NCI-H526 (cell line): ENCODE measurements at regions not wholly inside any gene's neighbourhood (a gene's known extent, or its start where the extent isn't known, plus 50 kb on each side); places are given as distances from the start of the nearest gene placed in this dataset.
"Not testable (repeated sequence)": the region's sequence is repeated elsewhere in the genome, so short reads cannot be mapped to it uniquely, and the experiment has no call there.

Experiments
- DNase-seq, 2 experiments: peaks; one replicate each; lab custom pipeline; 2025; lab: John Stamatoyannopoulos, UW

DNA sequence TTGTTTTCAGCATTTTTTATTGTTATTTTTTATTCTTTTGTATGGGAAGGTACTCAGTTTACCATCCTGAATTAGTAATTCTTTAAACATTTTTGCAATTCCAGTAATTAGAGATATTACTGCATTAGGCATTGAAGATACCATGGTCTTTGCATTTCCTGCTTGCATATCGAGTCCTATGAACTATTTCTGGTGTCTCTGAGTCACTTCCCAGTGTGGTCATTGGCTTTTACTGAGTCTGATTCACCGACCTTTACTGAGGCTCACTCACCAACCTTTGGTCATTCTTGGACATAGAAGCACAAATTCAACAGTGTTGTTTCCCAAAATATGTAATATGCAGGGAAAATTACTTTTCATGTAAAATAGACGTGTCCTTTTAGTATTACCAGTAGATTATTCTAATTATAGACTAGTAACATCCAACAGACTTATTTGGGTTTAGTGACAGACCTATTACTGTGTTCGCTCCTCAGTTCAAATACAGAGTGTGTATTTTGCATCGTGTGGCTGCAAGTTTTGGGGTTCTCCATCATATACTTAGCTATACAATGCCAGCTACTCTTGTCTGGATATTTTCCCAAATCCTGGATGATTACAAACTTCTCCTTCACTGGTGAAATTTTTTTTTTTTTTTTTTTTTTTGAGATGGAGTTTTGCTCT lies 180.7 kb upstream of the PRSS1 start:
- no peak for DNase-seq

GRCh38 chr7:142567201-142568075 lies 181.8 kb upstream of the PRSS1 start:
- DNase-seq, result no peak

- DNase-seq, result no peak
Measured at GRCh38 chr7:142566271-142566670, 183.0 kb upstream of the PRSS1 start.

GRCh38 chr7:142564125-142564524 lies 185.1 kb upstream of the PRSS1 start:
- not testable (repeated sequence) for DNase-seq

DNA sequence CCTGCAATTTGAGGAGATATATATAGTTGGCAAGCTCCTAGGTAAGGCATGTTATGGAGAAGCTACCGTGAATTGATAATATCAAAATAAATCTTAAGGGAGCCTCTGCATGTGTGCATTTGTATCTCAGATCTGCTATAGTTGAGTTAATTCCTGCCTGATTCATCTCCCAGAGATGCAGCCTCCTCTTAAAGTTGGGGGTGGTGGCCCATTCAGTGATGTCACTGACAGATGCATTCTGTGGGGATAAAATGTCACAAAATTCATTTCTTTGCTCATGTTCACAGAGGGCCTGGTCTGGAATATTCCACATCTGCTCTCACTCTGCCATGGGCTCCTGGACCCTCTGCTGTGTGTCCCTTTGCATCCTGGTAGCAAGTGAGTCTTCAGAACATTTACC lies 185.8 kb upstream of the PRSS1 start:
- DNase-seq, result no peak

DNA sequence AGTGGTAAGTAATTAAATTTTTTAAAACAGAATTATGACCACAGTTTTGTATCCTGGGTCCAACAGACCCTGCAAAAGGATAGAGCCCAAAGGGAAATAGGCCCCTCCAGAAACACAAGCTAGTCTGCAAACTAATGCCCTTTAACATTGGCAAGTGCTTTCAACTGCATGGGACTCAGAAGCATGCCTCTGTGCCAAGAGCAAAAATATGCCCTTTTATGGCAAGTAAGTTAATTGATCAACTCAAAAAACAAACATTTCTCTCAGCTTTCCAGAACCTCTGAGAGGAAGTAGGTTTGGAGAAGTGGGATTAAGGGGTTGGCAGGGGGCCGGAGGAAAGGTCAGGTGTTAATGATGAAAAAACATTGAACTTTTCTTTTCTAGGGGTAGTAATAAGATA lies 186.6 kb upstream of the PRSS1 start:
- DNase-seq, result no peak

DNA sequence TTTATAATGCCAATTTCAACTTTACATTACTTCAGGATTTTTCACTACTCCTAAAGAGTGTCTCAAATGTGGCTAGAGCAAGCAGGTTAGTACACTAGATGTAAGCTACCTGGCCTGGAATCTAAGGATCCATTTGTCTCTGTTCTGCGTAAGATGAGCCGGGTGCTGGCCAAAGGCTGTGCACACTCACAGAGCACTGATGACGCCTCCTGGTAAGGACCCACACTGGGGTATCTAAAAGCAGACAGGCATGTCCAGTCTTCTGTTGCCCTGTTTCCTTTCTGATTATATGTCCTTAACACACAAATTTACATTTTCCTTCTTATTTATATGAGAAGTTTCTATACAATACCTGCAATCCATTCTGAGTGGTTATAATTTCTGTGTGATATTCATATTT lies 187.9 kb upstream of the PRSS1 start:
- not testable (repeated sequence) for DNase-seq

DNA sequence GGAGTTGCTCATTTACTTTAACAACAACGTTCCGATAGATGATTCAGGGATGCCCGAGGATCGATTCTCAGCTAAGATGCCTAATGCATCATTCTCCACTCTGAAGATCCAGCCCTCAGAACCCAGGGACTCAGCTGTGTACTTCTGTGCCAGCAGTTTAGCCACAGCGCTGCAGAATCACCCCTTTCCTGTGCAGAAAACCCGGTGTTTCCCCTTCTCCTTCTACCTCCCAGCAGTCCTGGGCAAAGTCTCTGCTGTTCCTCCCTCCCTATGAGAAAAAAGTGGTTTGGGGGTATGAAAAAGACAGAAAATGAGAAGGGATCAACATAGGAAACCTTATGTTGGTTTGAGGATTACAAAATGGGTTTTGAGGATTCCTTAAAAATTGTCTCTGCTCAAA lies 188.5 kb upstream of the PRSS1 start:
- DNase-seq, result not testable (repeated sequence)

- DNase-seq, result no peak
Measured at GRCh38 chr7:142560166-142560565, 189.1 kb upstream of the PRSS1 start.

DNA sequence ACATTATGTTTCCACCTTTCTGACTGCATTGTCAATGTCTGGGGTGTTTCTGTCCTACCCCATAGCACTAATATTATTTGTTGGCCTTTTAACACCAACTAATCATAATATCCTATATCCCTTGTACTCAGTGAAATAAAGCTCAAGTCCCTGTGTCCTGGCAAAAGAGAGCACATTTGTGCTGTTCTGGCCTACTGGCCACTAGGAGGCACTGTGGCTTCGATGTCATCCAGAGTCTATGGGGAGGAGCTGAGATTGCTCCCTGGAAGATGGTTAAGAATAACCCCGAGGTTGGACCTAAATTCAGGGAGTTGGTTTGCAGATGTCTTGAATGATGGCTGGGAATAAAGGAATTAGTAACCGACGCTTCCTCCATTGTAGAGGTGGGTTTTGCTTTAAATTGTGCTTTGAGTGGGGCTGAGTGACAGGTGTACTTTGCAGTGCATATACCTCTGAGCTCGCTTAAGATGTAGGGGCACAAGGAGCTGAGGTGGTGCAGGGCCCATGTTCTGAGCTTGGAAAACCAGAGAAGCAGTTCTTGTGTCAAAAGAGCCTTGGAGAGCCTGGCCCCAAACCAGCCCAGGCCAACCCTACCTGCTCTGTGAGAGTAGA lies 191.2 kb upstream of the PRSS1 start:
- peak; percentile 15 to 62 for DNase-seq

DNA sequence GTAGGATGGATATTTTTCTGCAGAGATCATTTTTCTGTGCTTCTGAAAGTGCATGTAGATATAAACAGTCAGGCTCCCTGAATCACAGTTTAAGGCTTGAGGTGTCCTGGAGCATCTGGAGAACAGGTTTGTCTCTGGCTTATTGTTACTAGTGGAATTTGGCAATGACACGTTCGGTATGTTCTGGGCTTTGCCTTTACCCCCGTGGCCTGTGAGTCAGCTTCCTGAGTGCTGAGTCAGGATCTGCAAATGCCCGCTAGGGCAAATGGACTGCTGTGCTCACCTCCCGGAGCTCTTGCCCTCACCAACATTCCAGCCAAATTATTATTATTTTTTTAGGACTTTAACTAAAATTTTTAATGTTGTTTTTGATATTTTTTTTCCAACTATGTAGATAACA lies 192.5 kb upstream of the PRSS1 start:
- DNase-seq, result no peak

DNA sequence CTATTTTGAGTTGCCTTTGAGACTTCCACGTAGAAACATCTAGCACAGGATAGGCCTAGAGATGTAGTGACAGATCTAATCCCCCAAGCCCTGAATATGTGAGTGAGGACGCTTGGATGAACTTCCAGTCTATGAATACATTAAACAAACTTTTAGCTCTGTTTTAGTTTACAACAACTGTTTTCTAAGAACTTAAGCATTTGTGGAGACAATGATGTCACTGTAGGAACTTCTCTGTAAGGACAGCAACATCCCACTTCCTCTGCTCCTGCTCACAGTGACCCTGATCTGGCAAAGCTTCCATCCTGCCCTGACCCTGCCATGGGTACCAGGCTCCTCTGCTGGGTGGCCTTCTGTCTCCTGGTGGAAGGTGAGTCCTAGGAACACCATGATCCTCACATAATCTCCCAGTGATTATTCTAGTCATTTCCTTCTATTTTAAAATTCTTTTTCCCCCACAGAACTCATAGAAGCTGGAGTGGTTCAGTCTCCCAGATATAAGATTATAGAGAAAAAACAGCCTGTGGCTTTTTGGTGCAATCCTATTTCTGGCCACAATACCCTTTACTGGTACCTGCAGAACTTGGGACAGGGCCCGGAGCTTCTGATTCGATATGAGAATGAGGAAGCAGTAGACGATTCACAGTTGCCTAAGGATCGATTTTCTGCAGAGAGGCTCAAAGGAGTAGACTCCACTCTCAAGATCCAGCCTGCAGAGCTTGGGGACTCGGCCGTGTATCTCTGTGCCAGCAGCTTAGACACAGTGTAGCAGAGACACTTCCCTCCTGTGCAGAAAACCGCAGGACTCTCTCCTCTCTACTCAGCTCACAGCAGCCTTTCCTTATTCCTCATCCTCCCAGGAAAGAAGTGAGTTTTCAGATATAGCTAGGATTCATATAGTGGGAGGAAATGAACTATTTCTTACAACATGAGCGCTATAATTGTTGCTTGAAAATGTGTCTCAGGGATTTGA lies 194.4 kb upstream of the PRSS1 start:
- no peak for DNase-seq

- DNase-seq, result no peak
Measured at GRCh38 chr7:142553216-142553615, 196.1 kb upstream of the PRSS1 start.

DNA sequence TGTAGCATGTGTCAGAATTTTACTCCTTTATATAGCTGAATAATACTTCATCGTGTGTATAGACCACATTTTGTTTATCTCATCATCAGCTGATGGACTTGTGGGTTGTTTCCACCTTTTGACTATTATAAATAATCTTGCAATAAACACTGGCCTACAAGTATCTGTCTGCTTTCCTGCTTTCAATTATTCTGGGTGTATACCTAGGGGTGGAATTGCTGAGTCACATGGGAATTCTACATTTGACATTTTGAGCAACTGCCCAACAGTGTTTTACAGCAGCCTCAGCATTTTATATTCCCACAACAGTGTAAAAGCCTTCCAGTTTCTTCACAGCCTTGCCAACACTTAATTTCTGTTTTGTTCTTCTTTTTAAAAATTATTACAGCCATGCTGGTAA lies 200.3 kb upstream of the PRSS1 start:
- no peak for DNase-seq

GRCh38 chr7:142546452-142546851 lies 202.8 kb upstream of the PRSS1 start:
- DNase-seq, result no peak

DNA sequence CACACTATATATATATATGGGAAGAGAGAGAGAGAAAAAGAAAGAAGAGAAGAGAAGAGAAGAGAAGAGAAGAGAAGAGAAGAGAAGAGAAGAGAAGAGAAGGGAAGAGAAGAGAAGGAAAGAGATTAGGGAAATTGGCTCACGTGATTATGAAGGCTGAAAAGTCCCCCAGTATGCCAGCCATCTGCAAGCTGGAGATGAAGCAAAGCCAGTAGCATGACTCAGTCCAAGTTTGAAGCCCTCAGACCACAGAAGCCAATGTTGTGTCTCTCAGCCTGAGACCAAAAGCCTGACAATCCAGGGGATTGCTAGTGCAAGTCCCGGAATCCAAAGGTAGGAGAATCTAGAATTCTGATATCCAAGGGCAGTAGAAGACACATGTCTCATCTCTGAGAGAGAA lies 206.3 kb upstream of the PRSS1 start:
- DNase-seq, result no peak

DNA sequence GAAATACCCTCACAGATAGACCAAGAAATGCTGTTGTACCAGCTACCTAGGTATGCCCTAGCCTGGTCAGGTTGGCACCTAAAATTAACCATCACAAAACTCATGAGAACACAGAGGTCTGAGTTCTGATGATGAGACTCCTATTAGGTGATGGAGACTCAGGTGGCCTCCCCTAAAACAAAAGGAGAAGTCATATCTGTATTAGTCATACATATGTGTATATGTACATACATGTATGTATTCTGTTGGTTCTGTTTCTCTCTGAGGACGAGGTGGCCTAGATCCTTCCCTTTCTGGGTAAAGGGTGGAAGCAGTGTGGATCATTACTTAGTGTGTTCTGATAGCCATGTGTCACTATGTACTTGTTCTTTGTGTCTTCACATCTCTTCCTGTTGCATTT lies 207.2 kb upstream of the PRSS1 start:
- no peak for DNase-seq

DNA sequence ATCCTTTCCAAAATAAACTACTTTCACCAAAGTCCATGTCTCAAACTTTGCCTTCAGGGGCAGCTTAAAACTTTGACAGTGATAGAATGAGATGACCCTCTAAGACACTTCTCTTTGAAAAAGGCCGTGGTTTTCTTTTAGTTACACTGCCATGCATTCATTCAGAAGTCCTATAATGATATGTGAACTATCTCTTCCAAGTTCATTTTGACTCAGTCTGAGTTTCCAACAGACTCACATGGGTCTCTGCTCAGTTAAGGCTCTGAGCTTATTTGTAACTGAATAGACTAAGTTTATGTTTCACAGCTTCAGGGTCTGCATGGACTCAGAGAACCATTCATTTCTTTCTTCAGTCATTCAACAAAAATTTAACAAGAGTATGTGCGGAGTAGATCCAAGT lies 208.9 kb upstream of the PRSS1 start:
- no peak for DNase-seq

GRCh38 chr7:142539901-142540300 lies 209.4 kb upstream of the PRSS1 start:
- no peak for DNase-seq

DNA sequence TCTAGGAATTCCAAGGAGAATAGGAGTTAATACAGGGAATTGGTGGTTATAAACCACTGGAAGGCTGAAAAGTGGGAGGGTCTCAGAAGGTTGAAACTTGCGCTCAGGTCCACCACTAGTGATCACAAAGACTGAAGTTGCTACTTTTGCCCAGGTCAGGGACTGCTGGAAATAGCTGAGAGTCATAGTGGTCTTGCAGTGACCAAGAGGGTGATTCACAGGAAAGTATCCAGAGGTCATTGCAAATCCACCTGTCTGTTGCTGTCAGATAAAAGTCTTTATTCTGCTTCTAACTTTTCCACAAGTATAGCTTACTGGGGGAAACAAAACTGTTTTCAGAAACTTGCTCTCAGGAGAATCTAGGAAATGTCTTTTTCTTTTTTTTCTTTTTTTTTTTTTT lies 211.5 kb upstream of the PRSS1 start:
- DNase-seq, result no peak

- peak; percentile 92 for DNase-seq
Measured at GRCh38 chr7:142535123-142535779, 214.0 kb upstream of the PRSS1 start.
